GF-D8 (cell line): ENCODE measurements at regions not wholly inside any gene's neighbourhood (a gene's known extent, or its start where the extent isn't known, plus 50 kb on each side); places are given as distances from the start of the nearest gene placed in this dataset.
"Not testable (repeated sequence)": the region's sequence is repeated elsewhere in the genome, so short reads cannot be mapped to it uniquely, and the experiment has no call there.

ENCODE experiments used
- DNase-seq: peaks from one replicate; lab custom pipeline; 2025; lab: John Stamatoyannopoulos, UW

DNA sequence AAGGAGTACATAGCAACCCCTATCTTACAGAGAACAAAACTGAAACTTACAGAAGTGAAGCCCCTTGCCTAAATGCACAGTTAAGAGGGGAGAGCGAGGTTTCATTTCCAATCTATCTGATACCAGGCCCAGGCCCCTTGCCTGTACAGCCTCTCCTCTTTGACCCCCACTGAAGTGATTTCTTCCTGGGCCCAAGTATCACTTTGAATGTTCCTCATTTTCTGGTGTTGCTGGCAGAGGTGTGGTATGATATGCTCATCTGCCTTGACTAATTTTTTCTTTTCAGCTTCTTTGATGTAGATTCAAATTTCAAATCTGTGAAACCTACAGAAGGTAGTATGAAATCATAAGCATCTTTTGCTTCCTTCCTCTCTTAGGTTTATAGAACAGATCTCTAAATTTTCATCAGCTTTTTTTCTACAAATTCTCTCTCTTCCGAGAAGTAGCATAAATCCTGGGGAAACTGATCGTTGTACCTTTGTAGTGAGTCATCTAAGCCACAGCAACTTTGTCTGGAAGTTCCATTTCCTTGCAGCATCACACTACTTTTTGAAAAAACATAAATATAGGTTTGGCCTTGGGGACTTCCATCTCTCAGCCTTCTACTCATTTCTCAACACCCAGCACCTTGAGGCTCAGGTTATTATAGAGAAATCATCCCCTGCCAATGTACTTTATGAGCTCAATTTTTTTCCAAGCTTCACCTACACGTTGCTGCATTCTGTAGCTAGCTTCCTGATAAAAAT is 402.4 kb upstream of the PTGER4 start:
- no peak for DNase-seq

GRCh38 chr5:40276426-40277102 is 403.2 kb upstream of the PTGER4 start:
- no peak for DNase-seq

- DNase-seq = no peak
Observed at GRCh38 chr5:40274568-40274967, 405.1 kb upstream of the PTGER4 start.

DNA sequence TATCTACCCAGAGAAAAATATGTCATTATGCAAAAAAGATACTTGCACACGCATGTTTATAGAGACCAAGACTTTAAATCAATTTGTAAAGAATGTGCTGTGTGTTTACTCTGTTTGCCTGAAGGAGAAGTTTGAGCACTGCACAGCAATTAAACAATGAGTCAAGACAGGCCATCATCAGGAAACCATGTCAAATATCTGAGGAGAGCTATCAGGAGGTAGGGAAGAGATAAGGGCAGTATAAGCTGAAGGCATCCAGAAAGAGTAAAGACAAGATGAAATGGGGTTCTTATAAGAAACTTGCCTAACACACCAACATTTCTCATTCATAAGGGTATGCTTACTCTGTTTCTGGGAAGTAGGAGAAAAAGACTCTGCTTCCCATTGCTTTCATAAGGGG is 405.8 kb upstream of the PTGER4 start:
- DNase-seq = no peak

DNA sequence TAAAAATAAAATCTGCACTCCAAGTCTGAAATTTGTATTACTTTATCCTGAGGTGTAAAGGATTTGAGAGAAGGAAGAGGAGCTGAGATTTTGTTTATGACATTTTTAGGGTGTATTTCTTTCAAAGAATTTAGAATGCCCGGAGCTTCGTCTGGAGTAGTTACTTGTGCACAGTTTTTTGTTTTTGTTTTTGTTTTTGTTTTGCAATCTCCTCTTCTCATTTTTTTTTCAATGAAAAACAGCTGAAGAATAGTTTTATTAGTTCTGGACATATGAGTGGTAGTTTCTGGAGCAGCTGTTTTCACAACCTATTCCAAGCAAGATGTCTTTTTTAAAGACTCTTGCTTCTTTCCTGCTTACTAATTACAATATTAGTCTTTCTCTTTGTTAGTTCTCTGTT is 408.2 kb upstream of the PTGER4 start:
- DNase-seq = no peak

- DNase-seq = no peak
Observed at GRCh38 chr5:40270274-40270845, 409.4 kb upstream of the PTGER4 start.

GRCh38 chr5:40268088-40268487 is 411.6 kb upstream of the PTGER4 start:
- no peak for DNase-seq

GRCh38 chr5:40266952-40267351 is 412.8 kb upstream of the PTGER4 start:
- no peak for DNase-seq

DNA sequence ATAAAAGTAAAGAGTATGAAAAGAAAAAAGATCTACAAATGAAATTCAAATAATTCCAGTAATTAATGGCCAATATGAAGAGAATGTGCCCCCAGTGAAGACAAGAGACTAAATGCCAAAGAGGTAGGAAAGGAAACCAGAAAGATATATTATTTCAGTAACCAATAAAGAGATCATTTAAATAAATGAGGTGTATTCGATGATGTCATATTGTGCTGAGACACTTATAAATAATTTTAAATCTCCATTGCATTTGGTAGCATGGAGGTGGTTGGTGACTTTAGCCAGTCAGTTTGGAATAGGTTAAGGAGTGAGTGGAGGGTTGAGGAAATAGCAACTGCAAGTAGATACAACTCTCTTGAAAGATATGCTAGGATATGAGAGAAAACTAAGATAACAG is 417.7 kb upstream of the PTGER4 start:
- DNase-seq = no peak

- DNase-seq = no peak
Observed at GRCh38 chr5:40260361-40260760, 419.4 kb upstream of the PTGER4 start.

- no peak for DNase-seq
Observed at GRCh38 chr5:40258222-40258621, 421.5 kb upstream of the PTGER4 start.

GRCh38 chr5:40240671-40241070 is 439.0 kb upstream of the PTGER4 start:
- no peak for DNase-seq

DNA sequence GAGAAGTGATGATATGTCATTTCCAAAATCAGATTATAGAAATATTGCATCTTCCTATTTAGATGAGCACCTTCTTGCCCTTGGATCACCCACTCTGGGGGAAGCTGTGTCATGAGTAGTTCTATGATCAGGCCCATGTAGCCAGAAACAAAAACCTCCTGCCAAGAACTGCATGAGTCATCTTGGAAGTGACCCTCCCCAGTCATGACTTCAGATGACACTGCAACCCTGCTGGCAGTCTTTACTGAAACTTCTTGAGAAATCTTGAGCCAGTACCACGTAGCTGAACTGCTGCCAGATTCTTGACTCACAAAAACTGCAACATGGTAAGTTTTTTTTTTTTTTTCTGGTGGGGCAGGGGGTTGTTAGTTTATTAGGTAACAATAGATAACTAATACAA is 439.6 kb upstream of the PTGER4 start:
- DNase-seq = no peak

DNA sequence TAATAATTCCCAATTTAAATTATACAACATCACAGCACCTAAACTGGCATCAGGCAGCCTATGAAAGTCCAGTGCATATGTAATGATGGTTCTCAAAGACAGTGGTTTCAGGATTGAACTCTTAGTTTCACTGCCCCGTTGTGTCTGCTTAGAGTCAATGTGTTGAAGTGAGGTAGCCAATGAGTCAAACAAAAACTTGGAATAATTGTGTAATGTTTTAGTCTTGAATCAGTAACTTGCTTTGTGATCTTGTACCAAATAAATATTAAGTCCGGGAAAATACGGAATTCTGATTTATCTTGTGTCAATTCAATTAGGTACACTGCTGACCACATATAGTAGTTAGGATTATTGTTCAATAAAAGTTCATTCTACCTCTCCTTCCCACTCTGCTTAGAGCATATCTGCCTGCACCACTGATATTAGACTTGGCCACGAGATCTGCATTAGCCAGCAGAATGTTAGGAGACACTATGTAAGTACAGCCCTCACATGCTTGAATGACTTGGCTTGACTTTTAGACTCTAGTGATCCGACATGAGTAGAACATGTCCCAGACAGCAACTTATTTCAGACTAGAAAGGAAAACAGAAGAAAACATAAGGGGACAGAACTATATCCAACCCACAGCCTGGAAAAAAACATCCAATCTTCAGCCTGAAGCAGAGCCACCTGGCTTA is 441.5 kb upstream of the PTGER4 start:
- no peak for DNase-seq

DNA sequence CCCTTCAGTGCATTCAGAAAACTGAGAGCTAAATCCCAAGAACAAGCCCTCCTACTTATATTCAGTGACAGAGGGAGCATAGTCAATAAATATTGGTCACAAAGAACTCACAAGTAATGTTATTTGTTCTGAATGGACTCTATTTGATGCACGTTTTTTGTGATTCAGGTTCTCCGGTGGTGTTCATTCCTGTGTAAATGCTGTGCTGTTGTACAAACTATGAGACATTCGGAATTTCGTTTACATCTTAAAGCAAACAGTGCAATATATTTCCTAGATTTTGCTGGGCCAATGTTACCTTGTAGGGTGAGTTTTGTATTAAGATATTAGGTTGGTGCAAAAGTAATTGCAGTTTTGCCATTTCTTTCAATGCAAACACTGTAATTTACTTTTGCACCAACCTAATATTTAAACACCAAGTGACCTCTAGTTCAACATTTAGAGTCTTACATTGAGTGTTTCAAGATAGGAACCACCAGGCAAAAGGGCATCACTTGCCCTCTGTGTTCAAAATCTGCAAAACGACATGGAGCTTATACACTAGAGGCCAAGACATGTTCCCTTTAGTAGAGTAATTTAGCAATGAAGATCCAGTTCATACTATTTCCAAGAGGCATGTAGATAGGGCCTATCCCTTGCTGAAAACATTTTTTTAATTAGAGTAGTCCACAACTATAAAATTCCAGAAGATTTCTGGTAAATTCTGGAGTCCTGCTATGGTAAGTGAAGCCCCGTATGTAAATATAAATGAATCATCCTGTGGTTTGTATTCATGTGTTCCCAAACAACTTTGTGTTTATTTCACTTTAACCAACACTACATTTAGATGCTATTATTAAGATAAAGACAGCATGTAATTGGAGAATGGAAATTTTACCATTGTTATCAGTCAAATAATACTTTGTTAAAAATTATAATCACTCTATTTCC is 444.0 kb upstream of the PTGER4 start:
- DNase-seq = no peak

DNA sequence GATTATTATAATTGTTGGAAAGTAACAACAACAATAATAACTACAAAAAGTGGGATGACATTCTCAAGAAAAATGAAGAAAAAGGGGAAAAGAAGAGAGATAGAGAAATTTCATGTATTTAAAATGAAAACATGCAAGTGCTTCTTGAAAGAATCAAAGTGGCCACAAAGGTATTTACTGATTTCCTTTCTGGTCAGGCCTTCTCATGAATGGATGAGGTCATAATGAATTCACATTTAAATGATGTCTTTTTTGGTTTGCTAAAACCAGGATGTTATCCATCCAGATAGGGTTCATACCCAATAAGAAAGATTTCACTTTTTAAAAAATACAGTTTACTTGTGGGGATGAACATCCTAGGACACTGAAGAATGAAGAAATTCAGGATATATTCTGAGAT is 446.4 kb upstream of the PTGER4 start:
- no peak for DNase-seq

DNA sequence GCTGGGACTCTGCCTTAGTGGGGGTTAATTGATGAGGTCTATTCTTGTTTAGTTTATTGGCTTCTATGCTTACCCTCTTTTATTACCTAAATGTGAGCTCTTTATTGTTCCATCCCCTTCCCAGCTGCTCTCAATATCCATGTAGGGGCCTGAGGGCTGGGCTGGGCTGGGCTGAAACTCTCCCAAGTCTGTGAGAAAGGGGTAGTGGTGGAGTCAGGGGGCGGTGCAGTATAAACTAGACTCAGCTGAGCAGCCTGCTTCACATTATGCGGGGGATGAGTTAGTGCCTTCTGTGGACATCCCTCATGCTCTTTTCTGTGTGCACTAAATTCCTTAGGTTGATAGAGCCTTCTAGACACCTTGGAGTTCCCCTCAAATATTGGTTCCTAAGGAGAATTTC is 451.8 kb upstream of the PTGER4 start:
- DNase-seq = no peak

GRCh38 chr5:40227366-40227765 is 452.3 kb upstream of the PTGER4 start:
- DNase-seq = no peak

- DNase-seq = no peak
Observed at GRCh38 chr5:40226906-40227305, 452.8 kb upstream of the PTGER4 start.

DNA sequence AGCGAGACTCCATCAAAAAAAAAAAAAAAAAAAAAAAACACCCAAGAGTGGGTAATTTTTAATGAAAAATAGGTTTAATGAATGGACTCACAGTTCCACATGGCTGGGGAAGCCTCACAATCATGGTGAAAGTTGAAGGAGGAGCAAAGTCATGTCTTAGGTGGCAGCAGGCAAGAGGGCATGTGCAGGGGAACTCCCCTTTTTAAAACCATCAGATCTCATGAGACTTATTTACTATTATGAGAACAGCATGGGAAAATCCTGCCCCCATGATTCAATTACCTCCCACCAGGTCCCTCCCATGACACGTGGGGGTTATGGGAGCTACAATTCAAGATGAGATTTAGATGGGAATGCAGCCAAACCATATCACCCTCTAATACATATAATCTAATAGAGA is 454.6 kb upstream of the PTGER4 start:
- DNase-seq = not testable (repeated sequence)

DNA sequence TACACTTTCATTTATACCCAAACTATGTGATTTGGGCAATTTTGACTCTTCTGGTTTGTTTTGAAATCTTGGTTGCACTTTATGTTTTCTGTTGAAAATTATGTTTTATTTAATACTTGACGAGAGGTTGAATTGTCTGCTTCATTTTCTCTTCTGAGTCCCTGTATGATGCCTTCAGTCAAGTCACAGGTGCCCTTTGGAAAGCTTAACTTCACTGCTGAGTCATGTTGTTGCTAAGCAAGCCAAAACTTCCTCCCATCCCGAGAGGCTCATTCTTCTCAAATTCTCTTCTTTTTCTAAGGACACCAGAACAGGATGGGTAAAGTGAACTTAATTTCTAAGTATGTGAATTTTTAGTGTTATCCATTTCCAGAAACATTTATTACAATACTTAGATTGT is 455.3 kb upstream of the PTGER4 start:
- no peak for DNase-seq

DNA sequence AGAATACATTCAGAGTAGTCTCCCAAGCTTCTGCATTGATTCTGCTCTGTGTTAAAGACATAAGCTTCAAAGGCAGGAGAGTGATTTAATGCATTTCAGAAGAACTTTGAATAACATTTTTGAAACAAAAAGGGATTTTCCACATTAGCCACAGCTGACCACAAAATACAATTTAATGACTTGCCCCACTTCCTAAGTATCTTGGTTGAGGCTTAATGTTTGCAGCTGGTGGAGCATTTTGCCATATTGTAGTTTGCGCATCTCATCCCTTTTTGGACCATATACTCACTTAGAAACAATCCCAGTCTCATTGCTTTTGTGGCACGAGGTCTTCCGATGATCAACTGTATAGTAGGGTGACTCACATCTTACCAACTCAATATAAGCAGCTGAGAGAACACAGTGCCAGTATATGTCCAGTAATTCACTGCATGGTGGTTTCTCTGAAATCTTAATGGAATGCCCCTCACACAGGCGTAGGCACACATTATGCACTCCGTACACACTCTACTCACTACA is 455.8 kb upstream of the PTGER4 start:
- no peak for DNase-seq
